ENCODE measurements at regions not wholly inside any gene's neighbourhood (a gene's known extent, or its start where the extent isn't known, plus 50 kb on each side); places are given as distances from the start of the nearest gene placed in this dataset.

DNA sequence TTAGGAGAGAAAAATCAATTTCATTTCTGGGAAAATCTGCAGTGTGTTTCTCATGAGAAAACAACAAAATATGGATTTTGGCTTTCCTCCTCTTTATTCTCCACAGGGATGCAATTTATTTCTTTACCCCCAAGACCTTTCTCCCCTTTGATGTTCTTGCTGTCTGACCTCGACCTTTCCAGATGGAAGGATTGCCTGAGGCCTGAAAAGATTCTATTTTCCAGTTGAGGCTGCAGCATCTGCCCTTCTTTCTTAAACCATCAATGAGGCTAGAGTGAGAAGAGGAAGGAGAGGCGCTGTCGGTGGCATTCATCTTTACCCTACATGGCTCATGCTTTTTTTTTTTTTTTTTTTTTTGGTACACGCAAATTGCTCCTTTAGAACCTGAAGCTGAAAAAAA is 344.2 kb upstream of the BTBD3 start:
- H3K27me3 ChIP-seq (ENCODE audit: control insufficient read depth in 3 of 3, insufficient read depth in 3 of 3, low read depth in 1 of 3, low read length in 3 of 3), result no peaks in the 10 kb centered on the region
- H3K14ac ChIP-seq (ENCODE audit: low read length), result no peak overlapping the region
- H2BK12ac ChIP-seq (ENCODE audit: low read length), result no peak overlapping the region
- H3K9ac ChIP-seq (ENCODE audit: low read depth, low read length, poor library complexity), result no peak overlapping the region
- H3K23ac ChIP-seq (ENCODE audit: low read depth, low read length, poor library complexity), result no peak overlapping the region
- H3K4me2 ChIP-seq (ENCODE audit: insufficient read depth, low read length, poor library complexity, severe bottlenecking), result no peak overlapping the region
- no peak overlapping the region for H4K8ac ChIP-seq (ENCODE audit: low read depth, low read length)
- no peak overlapping the region for H3K27ac ChIP-seq (replicated peaks; ENCODE audit: low read length)
- peaks cover 0 to 9% of the 10 kb centered on the region in 2 donors for H3K4me1 ChIP-seq (ENCODE audit: control insufficient read depth in 2 of 2, insufficient read depth in 1 of 2, low read depth in 1 of 2, low read length in 2 of 2)
- H4K91ac ChIP-seq (ENCODE audit: low read depth, low read length, poor library complexity), result no peak overlapping the region
- no CpG with 5 or more reads among the region's 4 CpGs for WGBS, 2 donors (ENCODE audit: extremely low coverage in 2 of 2, insufficient read length in 2 of 2, insufficient replicate concordance in 1 of 2)
- no peak overlapping the region for H3K4me3 ChIP-seq (ENCODE audit: low read length in 2 of 2)
- no peaks in the 10 kb centered on the region for H3K36me3 ChIP-seq (replicated peaks in 1 of 2; ENCODE audit: control insufficient read depth in 2 of 2, insufficient read depth in 2 of 2, low read length in 2 of 2)
- no peak overlapping the region for H3K18ac ChIP-seq (ENCODE audit: low read length)
- H2BK5ac ChIP-seq (ENCODE audit: low read length), result no peak overlapping the region
- H2BK15ac ChIP-seq (ENCODE audit: low read length), result no peak overlapping the region
- H3K79me1 ChIP-seq (ENCODE audit: low read depth, low read length), result no peaks in the 10 kb centered on the region
- no peak overlapping the region for H2BK120ac ChIP-seq (ENCODE audit: low read depth, low read length)
- H3K9me3 ChIP-seq (replicated peaks in 1 of 2; ENCODE audit: control insufficient read depth in 2 of 2, insufficient read depth in 1 of 2, low read depth in 1 of 2, low read length in 2 of 2), result no peaks in the 10 kb centered on the region
- no peak overlapping the region for H3K4ac ChIP-seq (ENCODE audit: low read length)
- H2AFZ ChIP-seq (ENCODE audit: low read length), result no peak overlapping the region
- no peak overlapping the region for H2AK5ac ChIP-seq (ENCODE audit: low read depth, low read length)
- DNase-seq (ENCODE audit: low spot score), result no peak

DNA sequence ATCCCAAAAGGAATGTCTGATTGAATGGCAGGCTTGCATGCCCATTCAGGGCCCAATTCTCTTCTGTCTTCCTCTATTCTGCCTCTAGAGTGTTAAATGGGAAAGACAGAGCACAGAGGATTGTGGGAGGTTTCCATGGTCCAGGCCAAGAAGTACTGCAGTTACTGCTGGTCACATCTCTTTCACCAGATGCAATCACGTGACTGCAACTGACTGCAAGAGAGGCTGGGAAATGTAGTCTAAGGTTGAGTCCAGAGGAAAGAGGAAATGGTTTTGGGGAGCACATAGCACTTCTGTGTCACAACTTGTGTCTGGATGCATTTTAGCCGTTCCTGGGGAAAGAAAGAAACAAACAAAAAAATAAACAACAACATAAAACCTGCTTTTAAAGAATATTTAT is 336.4 kb upstream of the BTBD3 start:
- no peak overlapping the region for H4K8ac ChIP-seq (ENCODE audit: low read depth, low read length)
- no peaks in the 10 kb centered on the region for H3K79me1 ChIP-seq (ENCODE audit: low read depth, low read length)
- no peak for DNase-seq (ENCODE audit: low spot score)
- H2AK5ac ChIP-seq (ENCODE audit: low read depth, low read length), result no peak overlapping the region
- H3K4me1 ChIP-seq (ENCODE audit: control insufficient read depth in 2 of 2, insufficient read depth in 1 of 2, low read depth in 1 of 2, low read length in 2 of 2), result no peaks in the 10 kb centered on the region
- H3K27me3 ChIP-seq (ENCODE audit: control insufficient read depth in 3 of 3, insufficient read depth in 3 of 3, low read depth in 1 of 3, low read length in 3 of 3), result peaks cover 0 to 15% (median 0%) of the 10 kb centered on the region in 3 experiments
- no peak overlapping the region for H2BK5ac ChIP-seq (ENCODE audit: low read length)
- no peak overlapping the region for H3K23ac ChIP-seq (ENCODE audit: low read depth, low read length, poor library complexity)
- H2BK120ac ChIP-seq (ENCODE audit: low read depth, low read length), result no peak overlapping the region
- no peak overlapping the region for H4K91ac ChIP-seq (ENCODE audit: low read depth, low read length, poor library complexity)
- no peak overlapping the region for H3K9ac ChIP-seq (ENCODE audit: low read depth, low read length, poor library complexity)
- H2BK12ac ChIP-seq (ENCODE audit: low read length), result no peak overlapping the region
- no peak overlapping the region for H3K27ac ChIP-seq (replicated peaks; ENCODE audit: low read length)
- no peak overlapping the region for H2BK15ac ChIP-seq (ENCODE audit: low read length)
- no peak overlapping the region for H3K4ac ChIP-seq (ENCODE audit: low read length)
- no peak overlapping the region for H3K18ac ChIP-seq (ENCODE audit: low read length)
- no CpG with 5 or more reads among the region's 2 CpGs for WGBS, 2 donors (ENCODE audit: extremely low coverage in 2 of 2, insufficient read length in 2 of 2, insufficient replicate concordance in 1 of 2)
- H3K4me3 ChIP-seq (ENCODE audit: low read length in 2 of 2), result no peak overlapping the region
- H3K36me3 ChIP-seq (replicated peaks in 1 of 2; ENCODE audit: control insufficient read depth in 2 of 2, insufficient read depth in 2 of 2, low read length in 2 of 2), result no peaks in the 10 kb centered on the region
- no peak overlapping the region for H3K14ac ChIP-seq (ENCODE audit: low read length)
- no peak overlapping the region for H3K4me2 ChIP-seq (ENCODE audit: insufficient read depth, low read length, poor library complexity, severe bottlenecking)
- no peaks in the 10 kb centered on the region for H3K9me3 ChIP-seq (replicated peaks in 1 of 2; ENCODE audit: control insufficient read depth in 2 of 2, insufficient read depth in 1 of 2, low read depth in 1 of 2, low read length in 2 of 2)
- no peak overlapping the region for H2AFZ ChIP-seq (ENCODE audit: low read length)

DNA sequence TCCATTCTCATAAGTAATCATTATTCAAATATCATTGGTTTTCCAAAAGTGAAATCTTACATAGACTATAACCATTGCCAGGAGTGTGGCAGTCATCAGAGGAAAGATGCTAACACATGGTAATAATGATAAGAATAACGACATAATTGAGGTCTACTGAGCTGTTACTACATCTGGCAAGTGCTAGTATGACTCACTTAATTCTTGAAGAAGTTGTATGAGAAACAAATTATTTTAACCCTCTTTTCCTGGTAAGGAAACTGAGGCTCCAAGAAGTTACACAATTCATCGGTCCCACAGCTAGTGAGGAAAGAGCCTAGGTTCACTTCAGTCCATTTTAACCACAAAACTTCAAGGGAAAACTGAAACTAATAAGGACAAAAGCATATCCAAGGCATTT is 335.6 kb upstream of the BTBD3 start:
- no peaks in the 10 kb centered on the region for H3K4me1 ChIP-seq (ENCODE audit: control insufficient read depth in 2 of 2, insufficient read depth in 1 of 2, low read depth in 1 of 2, low read length in 2 of 2)
- no peak overlapping the region for H3K18ac ChIP-seq (ENCODE audit: low read length)
- peaks cover 0 to 15% (median 0%) of the 10 kb centered on the region in 3 experiments for H3K27me3 ChIP-seq (ENCODE audit: control insufficient read depth in 3 of 3, insufficient read depth in 3 of 3, low read depth in 1 of 3, low read length in 3 of 3)
- no peak overlapping the region for H3K9ac ChIP-seq (ENCODE audit: low read depth, low read length, poor library complexity)
- no peak overlapping the region for H3K4me2 ChIP-seq (ENCODE audit: insufficient read depth, low read length, poor library complexity, severe bottlenecking)
- H2AFZ ChIP-seq (ENCODE audit: low read length), result no peak overlapping the region
- no peak overlapping the region for H2BK5ac ChIP-seq (ENCODE audit: low read length)
- H2AK5ac ChIP-seq (ENCODE audit: low read depth, low read length), result no peak overlapping the region
- H2BK12ac ChIP-seq (ENCODE audit: low read length), result no peak overlapping the region
- H3K14ac ChIP-seq (ENCODE audit: low read length), result no peak overlapping the region
- H3K36me3 ChIP-seq (replicated peaks in 1 of 2; ENCODE audit: control insufficient read depth in 2 of 2, insufficient read depth in 2 of 2, low read length in 2 of 2), result no peaks in the 10 kb centered on the region
- H4K8ac ChIP-seq (ENCODE audit: low read depth, low read length), result no peak overlapping the region
- H2BK120ac ChIP-seq (ENCODE audit: low read depth, low read length), result no peak overlapping the region
- no peak overlapping the region for H3K4me3 ChIP-seq (ENCODE audit: low read length in 2 of 2)
- H2BK15ac ChIP-seq (ENCODE audit: low read length), result no peak overlapping the region
- no peak overlapping the region for H4K91ac ChIP-seq (ENCODE audit: low read depth, low read length, poor library complexity)
- no CpG with 5 or more reads among the region's 2 CpGs for WGBS, 2 donors (ENCODE audit: extremely low coverage in 2 of 2, insufficient read length in 2 of 2, insufficient replicate concordance in 1 of 2)
- no peaks in the 10 kb centered on the region for H3K9me3 ChIP-seq (replicated peaks in 1 of 2; ENCODE audit: control insufficient read depth in 2 of 2, insufficient read depth in 1 of 2, low read depth in 1 of 2, low read length in 2 of 2)
- no peak overlapping the region for H3K23ac ChIP-seq (ENCODE audit: low read depth, low read length, poor library complexity)
- H3K27ac ChIP-seq (replicated peaks; ENCODE audit: low read length), result no peak overlapping the region
- no peak for DNase-seq (ENCODE audit: low spot score)
- H3K4ac ChIP-seq (ENCODE audit: low read length), result no peak overlapping the region
- no peaks in the 10 kb centered on the region for H3K79me1 ChIP-seq (ENCODE audit: low read depth, low read length)

DNA sequence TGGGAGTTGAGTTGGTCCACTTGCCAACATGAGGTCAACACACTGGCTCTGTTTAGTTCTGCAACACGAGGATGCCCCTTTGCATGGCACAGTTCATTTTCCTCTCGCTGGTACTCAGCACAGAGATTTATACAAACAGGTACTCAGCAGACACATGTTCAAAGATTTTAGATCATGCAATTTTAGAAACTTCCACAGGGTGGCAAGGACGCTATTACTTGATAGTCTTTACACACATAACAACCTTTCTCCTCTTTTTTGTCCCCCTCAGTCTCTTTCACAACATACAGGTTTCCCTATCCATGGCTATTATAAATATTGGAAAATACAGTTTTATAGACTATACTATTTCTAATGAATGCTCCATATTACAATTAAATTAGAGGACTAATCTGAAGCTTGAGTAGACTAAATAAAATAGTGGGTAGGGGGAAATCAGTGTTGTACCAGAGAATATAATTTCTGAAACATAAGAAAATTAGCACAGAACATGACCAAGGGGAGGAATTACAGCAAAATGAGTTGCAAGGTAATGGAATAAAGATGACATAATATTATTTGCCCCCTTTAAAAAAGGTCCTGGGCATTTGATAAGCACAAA is 331.8 kb upstream of the BTBD3 start:
- no peak overlapping the region for H3K4me3 ChIP-seq (ENCODE audit: low read length in 2 of 2)
- H4K91ac ChIP-seq (ENCODE audit: low read depth, low read length, poor library complexity), result no peak overlapping the region
- H3K9me3 ChIP-seq (replicated peaks in 1 of 2; ENCODE audit: control insufficient read depth in 2 of 2, insufficient read depth in 1 of 2, low read depth in 1 of 2, low read length in 2 of 2), result no peaks in the 10 kb centered on the region
- no peak overlapping the region for H3K14ac ChIP-seq (ENCODE audit: low read length)
- H2BK120ac ChIP-seq (ENCODE audit: low read depth, low read length), result no peak overlapping the region
- no peak overlapping the region for H3K18ac ChIP-seq (ENCODE audit: low read length)
- H3K27me3 ChIP-seq (ENCODE audit: control insufficient read depth in 3 of 3, insufficient read depth in 3 of 3, low read depth in 1 of 3, low read length in 3 of 3), result peaks cover 0 to 15% (median 0%) of the 10 kb centered on the region in 3 experiments
- no peak overlapping the region for H2BK5ac ChIP-seq (ENCODE audit: low read length)
- no peak overlapping the region for H3K23ac ChIP-seq (ENCODE audit: low read depth, low read length, poor library complexity)
- no peaks in the 10 kb centered on the region for H3K79me1 ChIP-seq (ENCODE audit: low read depth, low read length)
- no peaks in the 10 kb centered on the region for H3K36me3 ChIP-seq (replicated peaks in 1 of 2; ENCODE audit: control insufficient read depth in 2 of 2, insufficient read depth in 2 of 2, low read length in 2 of 2)
- H3K9ac ChIP-seq (ENCODE audit: low read depth, low read length, poor library complexity), result no peak overlapping the region
- DNase-seq (ENCODE audit: low spot score), result no peak
- H4K8ac ChIP-seq (ENCODE audit: low read depth, low read length), result no peak overlapping the region
- no peaks in the 10 kb centered on the region for H3K4me1 ChIP-seq (ENCODE audit: control insufficient read depth in 2 of 2, insufficient read depth in 1 of 2, low read depth in 1 of 2, low read length in 2 of 2)
- H2BK15ac ChIP-seq (ENCODE audit: low read length), result no peak overlapping the region
- H2AK5ac ChIP-seq (ENCODE audit: low read depth, low read length), result no peak overlapping the region
- no peak overlapping the region for H3K4me2 ChIP-seq (ENCODE audit: insufficient read depth, low read length, poor library complexity, severe bottlenecking)
- H2BK12ac ChIP-seq (ENCODE audit: low read length), result no peak overlapping the region
- no peak overlapping the region for H2AFZ ChIP-seq (ENCODE audit: low read length)
- H3K4ac ChIP-seq (ENCODE audit: low read length), result no peak overlapping the region
- H3K27ac ChIP-seq (replicated peaks; ENCODE audit: low read length), result no peak overlapping the region
- no CpG with 5 or more reads among the region's 3 CpGs for WGBS, 2 donors (ENCODE audit: extremely low coverage in 2 of 2, insufficient read length in 2 of 2, insufficient replicate concordance in 1 of 2)

All from neuronal stem cell (in vitro differentiated cells).